DND-41 (cell line): ENCODE measurements at regions not wholly inside any gene's neighbourhood (a gene's known extent, or its start where the extent isn't known, plus 50 kb on each side); places are given as distances from the start of the nearest gene placed in this dataset.
"Not testable (repeated sequence)": the region's sequence is repeated elsewhere in the genome, so short reads cannot be mapped to it uniquely, and the experiment has no call there.

Source experiments
- ATAC-seq: fragments of 200-7000 bp; cut with Tn5 transposase; 3 replicates; pipeline ENCODE4 v1.9.1; 2021; ENCODE audit warnings: low read depth; ENCODE audit not compliant: insufficient read depth
- DNase-seq: peaks from one replicate; pipeline ENCODE4 v3.0.0-alpha.2; 2020
- H2AFZ ChIP-seq: 2 replicates; pipeline ENCODE4 v1.6.0; 2012; ENCODE audit warnings: low read depth, low read length
- H3K27ac ChIP-seq: 2 replicates; pipeline ENCODE4 v1.5.1; 2012; ENCODE audit warnings: low read length, inconsistent platforms
- H3K27me3 ChIP-seq: fragments of 200-600 bp; sonication (generic); 2 replicates; pipeline ENCODE4 v1.6.0; 2012; ENCODE audit warnings: low read length, mild to moderate bottlenecking, inconsistent platforms; ENCODE audit not compliant: insufficient read depth, poor library complexity
- H3K36me3 ChIP-seq: 2 replicates; pipeline ENCODE4 v1.5.1; 2012; ENCODE audit warnings: low read length, inconsistent platforms; ENCODE audit not compliant: insufficient read depth
- H3K4me1 ChIP-seq: 2 replicates; pipeline ENCODE4 v1.5.1; 2012; ENCODE audit warnings: mild to moderate bottlenecking, low read length; ENCODE audit not compliant: insufficient read depth
- H3K4me2 ChIP-seq: 2 replicates; pipeline ENCODE4 v1.6.0; 2012; ENCODE audit warnings: mild to moderate bottlenecking, moderate library complexity, low read length, inconsistent platforms; ENCODE audit not compliant: insufficient read depth
- H3K4me3 ChIP-seq, 2 experiments: fragments of 200-600 bp in 1 of 2; shearing (Covaris generic) in 1 of 2; 2 replicates each; pipeline ENCODE4 v1.5.1; 2012 to 2016; ENCODE audit warnings: inconsistent platforms in 2 of 2, low read length in 2 of 2, mild to moderate bottlenecking in 2 of 2, low read depth in 1 of 2, moderate library complexity in 1 of 2
- H3K79me2 ChIP-seq: 2 replicates; pipeline ENCODE4 v1.6.0; 2012; ENCODE audit warnings: low read length, inconsistent platforms; ENCODE audit not compliant: insufficient read depth
- H3K9ac ChIP-seq: 2 replicates; pipeline ENCODE4 v1.6.0; 2012; ENCODE audit warnings: low read depth, mild to moderate bottlenecking, inconsistent platforms, low read length, moderate library complexity
- H3K9me3 ChIP-seq: 2 replicates; pipeline ENCODE4 v1.5.1; 2012; ENCODE audit warnings: low read length, moderate library complexity, mild to moderate bottlenecking, inconsistent platforms; ENCODE audit not compliant: insufficient read depth, severe bottlenecking
- H4K20me1 ChIP-seq: 2 replicates; pipeline ENCODE4 v1.6.0; 2012; ENCODE audit warnings: low read length; ENCODE audit not compliant: insufficient read depth
- EZH2 ChIP-seq: IDR thresholded peaks from 3 replicates; pipeline ENCODE4 v1.6.1; 2012; ENCODE audit warnings: borderline replicate concordance, low read depth, mild to moderate bottlenecking, moderate library complexity, low read length, inconsistent platforms; ENCODE audit not compliant: severe bottlenecking
- TF ChIP-seq, protein P1 (sequence below): IDR thresholded peaks from 2 replicates; pipeline ENCODE4 v1.5.1; 2012; ENCODE audit warnings: borderline replicate concordance, low read length, moderate library complexity, mild to moderate bottlenecking; ENCODE audit not compliant: poor library complexity, severe bottlenecking; ENCODE audit errors: extremely low read depth

DNA sequence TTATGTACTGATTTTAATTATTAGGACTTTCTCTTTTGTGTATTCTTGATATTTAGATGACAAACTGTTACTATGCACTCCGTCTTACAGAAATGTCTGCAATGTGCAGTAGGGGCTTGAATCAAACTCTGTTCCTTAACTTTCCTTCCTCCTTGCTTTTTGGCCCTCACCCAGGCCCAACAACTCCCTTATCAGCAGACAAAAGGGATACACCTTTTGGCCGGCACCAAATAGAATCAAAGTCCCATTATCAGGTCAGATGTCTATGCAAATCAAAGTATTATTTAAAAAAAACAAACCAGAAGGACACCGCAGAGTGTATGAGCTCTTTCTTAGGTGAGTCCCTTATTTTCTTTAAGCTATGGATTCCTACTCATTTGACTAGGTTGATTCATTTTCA, 116.3 kb upstream of the SERPINE2 start:
- Histone ChIP-seq H3K9ac (no peak overlapping the region), H3K4me2 (no peak overlapping the region), H2AFZ (no peak overlapping the region), H3K36me3 (no peaks in the 10 kb centered on the region), H3K27ac (no peak overlapping the region), H3K9me3 (no peaks in the 10 kb centered on the region), H3K79me2 (no peaks in the 10 kb centered on the region), H4K20me1 (no peaks in the 10 kb centered on the region), H3K4me1 (no peaks in the 10 kb centered on the region), H3K4me3 (no peak overlapping the region), H3K27me3 (no peaks in the 10 kb centered on the region)
- ATAC-seq (no peak), DNase-seq (no peak)
- TF ChIP-seq, protein P1, sequence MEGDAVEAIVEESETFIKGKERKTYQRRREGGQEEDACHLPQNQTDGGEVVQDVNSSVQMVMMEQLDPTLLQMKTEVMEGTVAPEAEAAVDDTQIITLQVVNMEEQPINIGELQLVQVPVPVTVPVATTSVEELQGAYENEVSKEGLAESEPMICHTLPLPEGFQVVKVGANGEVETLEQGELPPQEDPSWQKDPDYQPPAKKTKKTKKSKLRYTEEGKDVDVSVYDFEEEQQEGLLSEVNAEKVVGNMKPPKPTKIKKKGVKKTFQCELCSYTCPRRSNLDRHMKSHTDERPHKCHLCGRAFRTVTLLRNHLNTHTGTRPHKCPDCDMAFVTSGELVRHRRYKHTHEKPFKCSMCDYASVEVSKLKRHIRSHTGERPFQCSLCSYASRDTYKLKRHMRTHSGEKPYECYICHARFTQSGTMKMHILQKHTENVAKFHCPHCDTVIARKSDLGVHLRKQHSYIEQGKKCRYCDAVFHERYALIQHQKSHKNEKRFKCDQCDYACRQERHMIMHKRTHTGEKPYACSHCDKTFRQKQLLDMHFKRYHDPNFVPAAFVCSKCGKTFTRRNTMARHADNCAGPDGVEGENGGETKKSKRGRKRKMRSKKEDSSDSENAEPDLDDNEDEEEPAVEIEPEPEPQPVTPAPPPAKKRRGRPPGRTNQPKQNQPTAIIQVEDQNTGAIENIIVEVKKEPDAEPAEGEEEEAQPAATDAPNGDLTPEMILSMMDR, result no peak
- no peak for TF ChIP-seq EZH2

DNA sequence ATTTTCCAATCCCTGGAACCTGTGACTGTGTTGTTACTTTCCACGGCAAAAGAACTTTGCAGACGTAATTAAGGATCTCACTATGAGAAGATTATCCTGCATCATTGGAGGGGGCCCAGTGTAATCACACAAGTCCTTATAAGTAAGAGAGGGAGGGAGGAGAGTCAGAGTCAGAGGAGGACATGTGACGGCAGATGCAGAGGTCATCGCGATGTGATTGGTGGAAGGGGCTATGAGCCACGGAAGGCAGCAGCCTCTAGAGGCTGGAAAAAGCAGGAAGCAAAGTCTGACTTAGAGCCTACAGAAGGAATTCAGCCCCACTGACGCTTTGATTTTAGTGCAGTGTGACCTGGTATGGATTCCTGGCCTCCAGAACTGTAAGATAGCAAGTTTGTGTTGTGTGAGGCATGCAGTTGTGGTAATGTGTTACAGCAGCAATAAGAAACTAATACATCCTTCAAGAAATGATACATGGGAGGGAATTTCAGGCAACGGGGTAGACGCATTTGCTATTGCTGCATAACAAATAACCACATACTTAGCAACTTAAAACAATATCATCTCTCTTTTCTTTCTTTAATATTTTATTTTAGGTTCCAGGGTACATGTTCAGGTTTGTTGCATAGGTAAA, 112.7 kb upstream of the SERPINE2 start:
- H3K4me3 ChIP-seq, result no peak overlapping the region
- ATAC-seq (no peak), DNase-seq (no peak)
- TF ChIP-seq, protein P1, result no peak
- TF ChIP-seq EZH2, result no peak
- H3K9ac ChIP-seq, result no peak overlapping the region
- no peaks in the 10 kb centered on the region for H3K36me3 ChIP-seq
- H3K27me3 ChIP-seq, result no peaks in the 10 kb centered on the region
- H3K79me2 ChIP-seq, result no peaks in the 10 kb centered on the region
- no peak overlapping the region for H3K27ac ChIP-seq
- H3K9me3 ChIP-seq, result no peaks in the 10 kb centered on the region
- H4K20me1 ChIP-seq, result no peaks in the 10 kb centered on the region
- H3K4me1 ChIP-seq, result no peaks in the 10 kb centered on the region
- no peak overlapping the region for H3K4me2 ChIP-seq
- H2AFZ ChIP-seq, result no peak overlapping the region

DNA sequence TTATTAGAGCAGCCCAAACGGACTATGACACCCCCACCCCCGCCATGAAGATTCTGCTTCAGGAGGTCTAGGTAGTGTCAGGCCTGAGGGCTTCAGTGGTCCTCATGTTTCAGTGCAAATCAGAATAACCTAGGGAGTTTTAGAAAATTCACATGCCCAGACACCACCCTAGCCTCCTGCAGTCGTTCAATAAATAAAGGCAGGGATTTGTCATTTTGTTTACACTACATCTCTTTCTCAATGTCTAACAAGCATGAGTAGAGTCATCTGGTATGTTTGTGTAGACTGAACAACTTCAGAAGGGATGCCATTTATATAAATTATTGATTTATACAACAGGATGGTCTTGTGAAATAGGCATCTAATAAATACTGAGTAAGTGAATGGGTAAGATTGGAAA, 112.1 kb upstream of the SERPINE2 start:
- Histone ChIP-seq H3K36me3 (no peaks in the 10 kb centered on the region), H3K4me1 (no peaks in the 10 kb centered on the region), H3K4me2 (no peak overlapping the region), H3K27ac (no peak overlapping the region), H4K20me1 (no peaks in the 10 kb centered on the region), H3K27me3 (no peaks in the 10 kb centered on the region), H3K4me3 (no peak overlapping the region), H2AFZ (no peak overlapping the region), H3K9ac (no peak overlapping the region), H3K79me2 (no peaks in the 10 kb centered on the region), H3K9me3 (no peaks in the 10 kb centered on the region)
- ATAC-seq (no peak), DNase-seq (no peak)
- TF ChIP-seq EZH2, result no peak
- TF ChIP-seq, protein P1, result no peak

DNA sequence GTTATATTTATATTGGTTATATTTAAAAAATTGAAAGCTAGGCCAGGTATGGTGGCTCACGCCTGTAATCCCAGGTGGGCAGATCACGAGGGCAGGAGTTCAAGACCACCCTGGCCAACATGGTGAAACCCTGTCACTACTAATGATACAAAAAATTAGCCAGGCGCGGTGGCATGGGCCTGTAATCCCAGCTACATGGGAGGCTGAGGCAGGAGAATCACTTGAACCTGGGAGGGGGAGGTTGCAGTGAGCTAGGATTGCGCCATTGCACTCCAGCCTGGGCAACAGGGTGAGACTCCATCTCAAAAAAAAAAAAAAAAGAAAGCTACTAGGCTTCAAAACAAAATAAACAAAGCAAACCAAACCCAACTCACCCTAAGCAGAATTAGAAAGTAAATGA, 109.0 kb upstream of the SERPINE2 start:
- H3K27me3 ChIP-seq, H3K9ac ChIP-seq, DNase-seq, H3K9me3 ChIP-seq, H3K27ac ChIP-seq, H3K4me1 ChIP-seq, ATAC-seq, H3K79me2 ChIP-seq, H3K4me3 ChIP-seq, H3K4me2 ChIP-seq, H4K20me1 ChIP-seq, H2AFZ ChIP-seq, H3K36me3 ChIP-seq: not testable (repeated sequence)
